GM18505 (cell line): ENCODE measurements at regions not wholly inside any gene's neighbourhood (a gene's known extent, or its start where the extent isn't known, plus 50 kb on each side); places are given as distances from the start of the nearest gene placed in this dataset.

Experiments used
- ATAC-seq: cut with Tn5 transposase; IDR thresholded peaks from one replicate; pipeline ENCODE4 v1.9.1; 2021; ENCODE audit not compliant: unreplicated experiment
- POLR2A ChIP-seq: IDR thresholded peaks from 4 replicates; pipeline ENCODE4 v1.6.1; 2011; ENCODE audit warnings: borderline replicate concordance; ENCODE audit not compliant: insufficient read depth, insufficient read length; ENCODE audit errors: extremely low read depth

GRCh38 chr13:40070357-40070756 lies 414.9 kb downstream of the COG6 start:
- TF ChIP-seq POLR2A = no peak
- no peak for ATAC-seq

GRCh38 chr13:40072663-40073120 lies 417.2 kb downstream of the COG6 start:
- no peak for TF ChIP-seq POLR2A
- ATAC-seq = no peak

- no peak for TF ChIP-seq POLR2A
- ATAC-seq = no peak
Observed at GRCh38 chr13:40074338-40074737, 418.9 kb downstream of the COG6 start.

GRCh38 chr13:40075281-40075680 lies 419.8 kb downstream of the COG6 start:
- TF ChIP-seq POLR2A = no peak
- ATAC-seq = no peak

- ATAC-seq = no peak
- TF ChIP-seq POLR2A = no peak
Observed at GRCh38 chr13:40076765-40077362, 421.4 kb downstream of the COG6 start.

GRCh38 chr13:40077396-40078027 lies 422.1 kb downstream of the COG6 start:
- ATAC-seq = no peak
- TF ChIP-seq POLR2A = no peak

- no peak for ATAC-seq
- no peak for TF ChIP-seq POLR2A
Observed at GRCh38 chr13:40079721-40080120, 424.3 kb downstream of the COG6 start.

- no peak for TF ChIP-seq POLR2A
- ATAC-seq = no peak
Observed at GRCh38 chr13:40080676-40081075, 425.2 kb downstream of the COG6 start.

- no peak for ATAC-seq
- TF ChIP-seq POLR2A = no peak
Observed at GRCh38 chr13:40082639-40083038, 427.2 kb downstream of the COG6 start.

- no peak for TF ChIP-seq POLR2A
- no peak for ATAC-seq
Observed at GRCh38 chr13:40083841-40084240, 428.4 kb downstream of the COG6 start.

GRCh38 chr13:40084934-40085333 lies 429.5 kb downstream of the COG6 start:
- no peak for TF ChIP-seq POLR2A
- ATAC-seq = no peak

GRCh38 chr13:40087091-40088002 lies 431.9 kb downstream of the COG6 start:
- no peak for ATAC-seq
- no peak for TF ChIP-seq POLR2A

- no peak for ATAC-seq
- no peak for TF ChIP-seq POLR2A
Observed at GRCh38 chr13:40094056-40094455, 438.6 kb downstream of the COG6 start.
